ENCODE measurements at regions not wholly inside any gene's neighbourhood (a gene's known extent, or its start where the extent isn't known, plus 50 kb on each side); places are given as distances from the start of the nearest gene placed in this dataset.

- TF ChIP-seq ZNF18 (CRISPR knock-in tag; IDR thresholded peaks at IDR 0.05; ENCODE audit: insufficient replicate concordance) (no peak), ZFP1 (CRISPR knock-in tag; IDR thresholded peaks at IDR 0.05) (no peak), CEBPB (IDR thresholded peaks at IDR 0.05; ENCODE audit: borderline replicate concordance, low read depth, low read length) (no peak), ZNF275 (CRISPR knock-in tag; IDR thresholded peaks at IDR 0.05; ENCODE audit: borderline replicate concordance) (no peak)
These were observed 249.6 kb upstream of the TNRC6C start (continued) for GRCh38 chr17:77708936-77709335.

GRCh38 chr17:77709594-77709993 is 248.9 kb upstream of the TNRC6C start:
- POLR2A ChIA-PET: no interaction called here

More at GRCh38 chr17:77709594-77709993, 248.9 kb upstream of the TNRC6C start:
- H3K9me3 ChIP-seq (ENCODE audit: low read length): peaks cover 13% of the 10 kb centered on the region; the same call in 1 of the 2 replicates
- no peak for DNase-seq (ENCODE audit: low spot score)
- TF ChIP-seq TFE3 (CRISPR knock-in tag; IDR thresholded peaks at IDR 0.05) (no peak), SMARCE1 (IDR thresholded peaks at IDR 0.05; ENCODE audit: borderline replicate concordance) (no peak), FOXM1 (CRISPR knock-in tag; IDR thresholded peaks at IDR 0.05) (no peak), JARID2 (CRISPR knock-in tag; IDR thresholded peaks at IDR 0.05; ENCODE audit: insufficient replicate concordance) (no peak), ZMYM2 (CRISPR knock-in tag; IDR thresholded peaks at IDR 0.05) (no peak), ZNF20 (CRISPR knock-in tag; IDR thresholded peaks at IDR 0.05) (no peak), ZFYVE20 (CRISPR knock-in tag; IDR thresholded peaks at IDR 0.05; ENCODE audit: borderline replicate concordance, low read depth) (no peak), NFYB (CRISPR knock-in tag; IDR thresholded peaks at IDR 0.05) (no peak), HINFP (CRISPR knock-in tag; IDR thresholded peaks at IDR 0.05; ENCODE audit: low read depth) (no peak), ZFP36 (IDR thresholded peaks at IDR 0.05; ENCODE audit: borderline replicate concordance, low read depth, low read length, partially characterized antibody) (no peak), ERF (CRISPR knock-in tag; IDR thresholded peaks at IDR 0.05) (no peak), HMG20A (CRISPR knock-in tag; IDR thresholded peaks at IDR 0.05; ENCODE audit: borderline replicate concordance) (no peak)
- BruUV-seq (replicated peaks): no TSS peak
- WGBS (ENCODE audit: low lambda C conversion rate): 25% methylated on average over 5 of the region's 5 CpGs
- CTCF ChIA-PET (ENCODE audit: low intra/inter-chr PET ratio, low total read pairs): no interaction called here
- H2AFZ ChIP-seq (ENCODE audit: low read length): no peak overlapping the region
- no peak for ATAC-seq
- no peak overlapping the region for H3K27ac ChIP-seq (ENCODE audit: extremely low read length, insufficient read depth, low read length)
- FAIRE-seq: no peak
- H4K20me1 ChIP-seq (ENCODE audit: insufficient read depth, low read length): no peaks in the 10 kb centered on the region
- no peak overlapping the region for H3K4me2 ChIP-seq (ENCODE audit: low read depth, low read length)
- no peak overlapping the region for H3K4me3 ChIP-seq (replicated peaks in 1 of 3; ENCODE audit: insufficient read depth in 1 of 3, low read depth in 2 of 3, low read length in 3 of 3)
- intact Hi-C loops (cut with micrococcal nuclease; ENCODE audit: unreplicated experiment) (no loop called here), in situ Hi-C loops (cut with HindIII; ENCODE audit: extremely low pct_ligation_motif_present, low pct_unique_long_range_greater_than_20kb) (no loop called here)
- H3K79me2 ChIP-seq (ENCODE audit: insufficient read depth, low read length): no peaks in the 10 kb centered on the region
- peaks cover 0 to 42% of the 10 kb centered on the region in 2 experiments; a peak in 4 of 5 replicates for H3K27me3 ChIP-seq (ENCODE audit: control insufficient read depth in 1 of 2, insufficient read depth in 2 of 2, low read length in 2 of 2)
- no peaks in the 10 kb centered on the region for H3K4me1 ChIP-seq (ENCODE audit: insufficient read depth, low read length)
- H3K9ac ChIP-seq (ENCODE audit: insufficient read depth, low read depth, low read length): no peak overlapping the region
- H3K36me3 ChIP-seq (replicated peaks in 1 of 2; ENCODE audit: control insufficient read depth in 1 of 2, insufficient read depth in 2 of 2, low read length in 2 of 2): no peaks in the 10 kb centered on the region

All from HepG2 (cell line).